ENCODE measurements at regions not wholly inside any gene's neighbourhood (a gene's known extent, or its start where the extent isn't known, plus 50 kb on each side); places are given as distances from the start of the nearest gene placed in this dataset.

DNA sequence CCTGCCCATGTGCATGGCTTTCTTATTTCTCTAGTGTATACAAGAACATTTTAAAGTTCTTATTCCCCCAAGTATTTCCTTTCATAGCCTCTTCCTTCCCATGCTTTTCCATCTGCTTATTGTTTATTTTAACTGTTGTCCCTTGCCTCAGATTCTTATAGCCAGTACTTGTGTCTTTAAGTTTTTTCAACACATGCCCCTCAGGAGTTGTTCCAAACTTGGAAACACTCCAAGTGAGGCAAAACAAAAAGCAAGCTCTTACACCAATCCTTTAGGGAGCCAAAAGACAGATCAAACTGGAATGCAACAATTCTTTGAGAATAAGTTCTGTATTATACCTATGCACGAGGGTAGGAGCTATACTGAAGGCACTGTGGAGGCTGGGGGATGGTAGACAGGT, 222.0 kb upstream of the STK26 start:
- H3K4me3 ChIP-seq (replicated peaks in 1 of 2; ENCODE audit: low read depth in 2 of 2, low read length in 2 of 2), result no peak overlapping the region
- TF ChIP-seq, protein P1, sequence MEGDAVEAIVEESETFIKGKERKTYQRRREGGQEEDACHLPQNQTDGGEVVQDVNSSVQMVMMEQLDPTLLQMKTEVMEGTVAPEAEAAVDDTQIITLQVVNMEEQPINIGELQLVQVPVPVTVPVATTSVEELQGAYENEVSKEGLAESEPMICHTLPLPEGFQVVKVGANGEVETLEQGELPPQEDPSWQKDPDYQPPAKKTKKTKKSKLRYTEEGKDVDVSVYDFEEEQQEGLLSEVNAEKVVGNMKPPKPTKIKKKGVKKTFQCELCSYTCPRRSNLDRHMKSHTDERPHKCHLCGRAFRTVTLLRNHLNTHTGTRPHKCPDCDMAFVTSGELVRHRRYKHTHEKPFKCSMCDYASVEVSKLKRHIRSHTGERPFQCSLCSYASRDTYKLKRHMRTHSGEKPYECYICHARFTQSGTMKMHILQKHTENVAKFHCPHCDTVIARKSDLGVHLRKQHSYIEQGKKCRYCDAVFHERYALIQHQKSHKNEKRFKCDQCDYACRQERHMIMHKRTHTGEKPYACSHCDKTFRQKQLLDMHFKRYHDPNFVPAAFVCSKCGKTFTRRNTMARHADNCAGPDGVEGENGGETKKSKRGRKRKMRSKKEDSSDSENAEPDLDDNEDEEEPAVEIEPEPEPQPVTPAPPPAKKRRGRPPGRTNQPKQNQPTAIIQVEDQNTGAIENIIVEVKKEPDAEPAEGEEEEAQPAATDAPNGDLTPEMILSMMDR (IDR thresholded peaks at IDR 0.05; ENCODE audit: low read depth, low read length), result no peak
- peak; percentile 23 to 25 for DNase-seq (ENCODE audit: low read depth in 2 of 2)

DNA sequence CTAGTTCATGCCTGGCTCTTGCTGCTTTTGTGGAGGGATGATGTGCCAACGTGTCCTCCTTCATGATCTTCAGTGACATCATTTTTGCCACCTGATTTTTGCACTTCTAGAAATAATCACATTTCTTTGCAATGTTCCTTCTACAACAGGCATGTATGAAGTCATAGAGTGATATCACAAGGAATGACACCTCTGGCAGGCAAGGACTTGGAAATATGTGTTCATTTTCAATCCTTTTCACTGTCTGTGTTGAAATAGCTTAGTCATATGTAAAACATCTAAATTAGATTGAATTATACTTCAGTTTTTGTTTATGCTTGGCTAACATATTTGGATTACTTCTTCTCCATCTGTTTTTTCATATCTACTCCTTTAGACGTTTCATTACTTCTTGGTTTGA, 221.2 kb upstream of the STK26 start:
- H3K4me3 ChIP-seq (replicated peaks in 1 of 2; ENCODE audit: low read depth in 2 of 2, low read length in 2 of 2), result no peak overlapping the region
- DNase-seq (ENCODE audit: low read depth in 2 of 2), result peak in 1 of 2 donors; percentile 19
- TF ChIP-seq, protein P1 (IDR thresholded peaks at IDR 0.05; ENCODE audit: low read depth, low read length), result no peak

GRCh38 chrX:131802836-131803626, 220.1 kb upstream of the STK26 start:
- no peak for DNase-seq (ENCODE audit: low read depth in 2 of 2)
- no peak overlapping the region for H3K4me3 ChIP-seq (replicated peaks in 1 of 2; ENCODE audit: low read depth in 2 of 2, low read length in 2 of 2)

GRCh38 chrX:131812847-131813825, 210.0 kb upstream of the STK26 start:
- peak in 1 of 2 donors; percentile 17 for DNase-seq (ENCODE audit: low read depth in 2 of 2)
- H3K4me3 ChIP-seq (replicated peaks in 1 of 2; ENCODE audit: low read depth in 2 of 2, low read length in 2 of 2), result no peak overlapping the region
- TF ChIP-seq, protein P1 (IDR thresholded peaks at IDR 0.05; ENCODE audit: low read depth, low read length), result no peak

More at GRCh38 chrX:131802836-131803626, 220.1 kb upstream of the STK26 start:
- TF ChIP-seq, protein P1 (IDR thresholded peaks at IDR 0.05; ENCODE audit: low read depth, low read length), result peak; percentile 31

DNA sequence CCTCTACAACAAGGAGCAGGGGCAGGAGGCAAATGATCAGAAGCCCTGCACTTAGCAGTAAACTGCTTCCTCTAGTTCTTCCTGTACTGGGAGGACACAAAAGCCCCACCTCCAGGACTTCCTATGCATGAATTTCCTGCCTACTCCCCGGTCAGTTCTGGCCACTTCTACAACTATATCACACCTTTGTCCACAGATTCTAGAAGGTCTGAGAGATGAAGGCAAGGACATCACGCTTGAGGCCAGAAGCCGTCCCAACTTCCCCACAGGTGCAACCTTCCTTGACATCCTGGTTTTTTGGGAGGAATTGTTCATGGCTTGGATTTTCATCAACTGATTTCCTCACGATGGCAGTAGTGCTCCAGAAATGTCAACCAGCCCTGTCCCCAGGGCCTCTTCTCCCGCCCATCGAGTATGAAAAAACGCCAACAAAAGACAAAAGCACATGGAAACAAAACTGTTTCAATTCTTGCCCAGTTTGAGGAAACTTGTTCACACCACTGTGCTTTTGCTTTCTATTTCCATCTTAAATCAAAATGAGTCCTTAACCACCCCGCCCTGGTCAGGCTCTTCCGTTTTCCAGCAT, 206.5 kb upstream of the STK26 start:
- TF ChIP-seq, protein P1 (IDR thresholded peaks at IDR 0.05; ENCODE audit: low read depth, low read length), result no peak
- no peak overlapping the region for H3K4me3 ChIP-seq (replicated peaks in 1 of 2; ENCODE audit: low read depth in 2 of 2, low read length in 2 of 2)
- no peak for DNase-seq (ENCODE audit: low read depth in 2 of 2)

GRCh38 chrX:131818297-131818936, 204.7 kb upstream of the STK26 start:
- TF ChIP-seq, protein P1 (IDR thresholded peaks at IDR 0.05; ENCODE audit: low read depth, low read length), result no peak
- H3K4me3 ChIP-seq (replicated peaks in 1 of 2; ENCODE audit: low read depth in 2 of 2, low read length in 2 of 2), result no peak overlapping the region
- no peak for DNase-seq (ENCODE audit: low read depth in 2 of 2)

All from cardiac fibroblast (primary cell).